Anterior cingulate cortex (tissue), 58 donors: ENCODE measurements at regions not wholly inside any gene's neighbourhood (a gene's known extent, or its start where the extent isn't known, plus 50 kb on each side); places are given as distances from the start of the nearest gene placed in this dataset.
"Not testable (repeated sequence)": the region's sequence is repeated elsewhere in the genome, so short reads cannot be mapped to it uniquely, and the experiment has no call there.

Experiments
- DNase-seq, 58 donors: peaks; one replicate each; lab custom pipeline; 2025; lab: John Stamatoyannopoulos, UW

DNA sequence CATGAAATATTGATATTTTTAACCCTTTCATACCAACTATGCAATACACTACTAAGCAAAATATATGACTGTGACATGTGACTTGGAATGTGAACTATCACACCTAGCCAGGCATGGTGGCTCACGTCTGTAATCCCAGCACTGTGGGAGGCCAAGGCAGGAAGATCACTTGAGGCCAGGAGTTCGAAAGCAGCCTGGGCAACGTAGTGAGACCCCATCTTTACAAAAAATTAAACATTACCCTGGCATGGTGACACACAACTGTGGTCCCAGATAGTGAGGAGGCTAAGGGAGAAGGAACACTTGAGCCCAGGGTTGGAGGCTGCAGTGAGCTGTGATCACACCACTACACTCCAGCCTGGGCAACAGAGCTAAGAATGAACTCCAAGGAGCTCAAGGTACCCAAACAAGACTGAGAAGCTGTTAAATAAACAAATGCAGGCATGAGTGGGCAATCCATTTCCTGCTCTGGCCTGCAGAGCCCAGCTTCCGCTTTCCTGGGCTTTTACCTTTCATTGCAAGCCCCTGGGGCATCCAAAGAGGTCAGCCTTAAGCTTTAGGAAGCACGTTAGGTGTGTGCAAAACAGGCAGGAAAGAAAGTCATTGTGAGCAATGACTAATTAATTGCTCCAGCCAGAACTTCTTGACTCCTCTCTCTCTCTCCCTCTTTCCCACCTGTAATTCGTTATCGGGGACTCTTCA, 162.1 kb upstream of the FOXK1 start:
- DNase-seq = no peak

DNA sequence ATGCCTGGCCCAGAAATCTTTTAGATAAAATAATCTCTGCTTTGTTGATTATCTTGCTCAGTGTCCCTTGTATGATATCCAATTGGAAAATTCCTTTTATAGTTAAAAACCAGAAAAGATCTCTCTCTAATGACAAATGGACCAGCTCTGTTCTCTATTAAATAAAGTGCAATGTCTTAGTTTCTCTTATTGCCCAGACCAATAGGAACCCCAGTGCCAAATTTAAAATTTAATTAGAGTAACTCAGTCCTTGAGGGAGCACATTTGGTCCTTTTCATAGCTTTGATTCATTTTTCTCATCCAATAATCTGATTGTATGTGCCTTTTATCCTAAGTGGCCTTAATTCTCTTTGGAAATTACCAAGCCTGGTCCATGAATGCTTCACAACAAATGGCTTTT, 158.9 kb upstream of the FOXK1 start:
- DNase-seq = no peak

DNA sequence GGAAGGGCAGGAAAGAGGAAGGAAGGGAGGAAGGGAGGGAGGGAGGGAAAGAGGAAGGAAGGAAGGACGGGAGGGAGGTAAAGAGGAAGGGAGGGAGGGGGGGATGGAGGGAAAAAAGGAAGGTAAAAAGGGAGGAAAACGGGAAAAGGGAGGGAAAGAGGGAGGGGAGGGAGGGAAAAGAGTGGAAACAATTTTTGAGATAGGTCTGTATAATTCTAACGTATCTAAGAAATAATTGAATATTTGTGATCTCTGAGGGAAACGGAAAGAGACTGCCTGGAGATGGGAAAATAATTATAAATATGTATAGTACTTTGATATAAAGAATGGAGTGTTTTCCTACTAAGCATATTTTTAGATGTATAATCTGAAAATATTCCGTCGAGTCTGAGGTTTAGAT, 158.2 kb upstream of the FOXK1 start:
- no peak for DNase-seq

DNA sequence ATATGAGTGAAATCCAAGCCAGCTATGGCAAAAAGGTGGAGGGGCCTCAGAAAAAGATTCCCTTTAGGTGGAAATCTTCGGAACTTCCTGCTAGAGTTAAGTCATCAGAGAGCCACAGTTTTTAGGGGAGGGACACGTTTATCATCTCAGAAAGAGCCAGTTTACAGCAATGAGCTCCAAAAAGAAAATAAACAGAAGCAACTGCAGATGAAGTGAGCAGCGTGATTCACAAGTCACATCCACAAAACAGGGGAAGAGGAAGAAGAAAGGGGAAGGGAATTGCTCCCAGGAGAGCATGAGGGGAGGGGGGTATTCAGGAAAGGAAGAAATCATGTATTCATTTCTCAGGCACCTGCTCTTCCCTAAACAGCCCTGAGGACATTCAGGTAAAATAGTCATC, 156.2 kb upstream of the FOXK1 start:
- DNase-seq = no peak

DNA sequence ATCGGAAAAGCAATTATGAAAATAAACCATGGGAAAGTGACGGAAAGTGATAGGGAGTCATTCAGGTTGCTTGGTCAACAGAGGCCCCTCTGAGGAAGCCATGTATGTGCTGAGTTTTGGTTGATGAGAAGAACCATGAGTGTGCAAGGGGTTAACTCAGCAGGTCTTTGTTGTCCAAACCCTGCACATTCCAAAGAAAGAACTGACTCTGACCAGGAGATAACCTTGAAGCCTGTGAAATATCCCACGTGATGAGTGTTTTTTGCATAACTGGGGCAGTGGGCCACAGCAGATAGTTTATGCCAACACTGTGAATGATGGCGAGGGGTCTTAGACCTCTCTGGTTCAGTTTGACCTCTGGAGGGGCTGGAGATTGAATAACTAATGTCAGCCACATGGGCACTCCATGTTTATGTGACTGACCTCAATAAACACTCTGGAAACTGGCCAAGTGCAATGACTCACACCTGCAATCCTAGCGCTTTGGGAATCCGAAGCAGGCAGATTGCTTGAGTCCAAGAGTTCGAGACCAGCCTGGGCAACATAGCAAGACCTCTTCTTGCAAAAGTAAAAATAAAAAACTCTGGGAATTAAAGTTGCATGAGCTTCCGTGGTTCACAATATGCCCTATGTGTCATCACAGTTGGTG, 154.0 kb upstream of the FOXK1 start:
- no peak for DNase-seq

DNA sequence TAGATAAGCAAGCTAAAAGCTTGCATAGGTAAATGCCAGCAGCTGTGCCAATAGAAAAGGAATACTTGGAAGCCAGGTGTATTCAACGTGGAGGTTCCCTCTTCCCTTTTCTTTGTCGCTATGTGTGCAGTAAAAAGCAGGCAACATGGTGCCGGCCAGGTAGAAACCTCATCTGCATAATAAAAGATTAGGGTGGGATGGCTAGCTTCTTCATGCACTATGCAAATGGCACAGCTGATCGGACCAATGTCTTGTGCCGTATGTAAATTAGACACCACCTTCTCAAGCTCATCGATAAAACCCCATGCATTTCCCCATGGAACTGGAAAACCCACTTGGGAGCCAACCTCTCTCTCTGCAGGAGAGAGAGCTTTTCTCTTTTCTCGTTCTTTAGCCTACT, 150.9 kb upstream of the FOXK1 start:
- DNase-seq = no peak

DNA sequence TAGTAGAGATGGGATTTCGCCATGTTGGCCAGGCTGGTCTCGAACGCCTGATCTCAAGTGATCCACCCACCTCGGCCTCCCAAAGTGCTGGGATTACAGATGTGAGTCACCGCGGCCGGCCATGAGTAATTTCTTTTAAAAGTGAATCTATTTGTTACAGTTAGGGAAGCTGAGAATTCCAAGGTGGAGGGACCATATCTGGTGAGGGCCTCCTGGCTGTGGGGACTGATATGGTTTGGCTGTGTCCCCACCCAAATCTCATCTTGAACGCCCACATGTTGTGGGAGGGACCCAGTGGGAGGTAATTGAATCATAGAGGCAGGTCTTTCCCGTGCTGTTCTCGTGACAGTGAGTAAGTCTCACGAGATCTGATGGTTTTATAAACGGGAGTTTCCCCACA, 148.8 kb upstream of the FOXK1 start:
- DNase-seq = not testable (repeated sequence)

DNA sequence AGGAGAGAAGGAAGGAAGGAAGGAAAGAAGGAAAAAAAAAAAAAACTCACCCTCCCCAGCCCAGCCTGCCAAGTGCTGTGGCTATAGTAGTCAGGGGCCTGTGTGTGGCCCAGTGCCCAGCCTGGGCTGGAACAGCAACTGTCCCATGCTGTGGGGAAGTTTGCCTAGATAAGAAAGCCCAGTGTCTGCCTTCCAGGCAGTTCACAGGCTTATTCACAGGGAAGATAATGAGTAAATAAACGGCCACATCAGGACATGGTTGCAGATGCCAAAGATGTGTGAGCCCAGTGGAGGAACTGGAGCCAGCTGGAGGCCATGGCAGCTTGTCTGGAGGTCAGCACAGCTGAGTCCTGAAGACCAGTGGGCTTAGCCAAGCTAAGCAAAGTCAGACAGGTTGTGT, 132.4 kb upstream of the FOXK1 start:
- peak in 45 of 58 donors; percentile 0 to 76 (median 25) for DNase-seq

DNA sequence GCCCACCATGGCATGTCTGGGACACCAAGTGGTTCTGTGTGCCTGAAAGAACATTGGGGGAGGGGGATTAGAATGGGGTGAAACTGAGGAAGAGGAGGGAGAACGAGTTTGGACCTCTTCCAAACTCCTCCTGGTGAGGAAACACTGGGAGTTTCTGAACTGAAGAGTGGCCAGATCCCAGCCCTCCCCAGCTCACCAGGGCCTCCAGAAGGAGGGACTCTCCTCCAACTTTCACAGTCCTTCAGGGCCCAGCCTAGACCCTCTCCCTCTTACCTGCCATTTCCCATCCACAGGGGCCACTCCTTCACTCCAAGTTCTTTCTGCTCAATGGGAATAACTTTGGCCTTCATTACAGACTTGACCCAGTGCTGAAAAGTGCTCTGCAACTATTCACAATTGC, 132.0 kb upstream of the FOXK1 start:
- DNase-seq = peak in 1 of 58 donors; percentile 22

DNA sequence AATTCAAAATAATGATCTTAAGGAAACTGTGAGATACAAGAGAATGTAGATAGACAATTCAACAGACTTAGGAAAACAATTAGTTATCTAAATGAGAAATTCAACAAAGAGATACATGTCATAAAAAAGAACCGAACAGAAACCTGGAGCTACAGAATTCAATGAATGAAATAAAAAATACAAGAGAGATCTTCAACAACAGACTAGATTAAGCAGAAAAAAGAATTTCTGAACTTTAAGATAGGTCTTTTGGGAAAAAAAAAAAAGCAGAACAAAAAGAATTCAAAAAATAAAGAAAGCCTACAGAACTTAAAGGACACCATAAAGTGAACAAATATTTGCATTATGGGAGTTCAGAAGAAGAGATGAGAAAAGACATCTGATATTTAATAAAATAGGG, 129.1 kb upstream of the FOXK1 start:
- DNase-seq = no peak

DNA sequence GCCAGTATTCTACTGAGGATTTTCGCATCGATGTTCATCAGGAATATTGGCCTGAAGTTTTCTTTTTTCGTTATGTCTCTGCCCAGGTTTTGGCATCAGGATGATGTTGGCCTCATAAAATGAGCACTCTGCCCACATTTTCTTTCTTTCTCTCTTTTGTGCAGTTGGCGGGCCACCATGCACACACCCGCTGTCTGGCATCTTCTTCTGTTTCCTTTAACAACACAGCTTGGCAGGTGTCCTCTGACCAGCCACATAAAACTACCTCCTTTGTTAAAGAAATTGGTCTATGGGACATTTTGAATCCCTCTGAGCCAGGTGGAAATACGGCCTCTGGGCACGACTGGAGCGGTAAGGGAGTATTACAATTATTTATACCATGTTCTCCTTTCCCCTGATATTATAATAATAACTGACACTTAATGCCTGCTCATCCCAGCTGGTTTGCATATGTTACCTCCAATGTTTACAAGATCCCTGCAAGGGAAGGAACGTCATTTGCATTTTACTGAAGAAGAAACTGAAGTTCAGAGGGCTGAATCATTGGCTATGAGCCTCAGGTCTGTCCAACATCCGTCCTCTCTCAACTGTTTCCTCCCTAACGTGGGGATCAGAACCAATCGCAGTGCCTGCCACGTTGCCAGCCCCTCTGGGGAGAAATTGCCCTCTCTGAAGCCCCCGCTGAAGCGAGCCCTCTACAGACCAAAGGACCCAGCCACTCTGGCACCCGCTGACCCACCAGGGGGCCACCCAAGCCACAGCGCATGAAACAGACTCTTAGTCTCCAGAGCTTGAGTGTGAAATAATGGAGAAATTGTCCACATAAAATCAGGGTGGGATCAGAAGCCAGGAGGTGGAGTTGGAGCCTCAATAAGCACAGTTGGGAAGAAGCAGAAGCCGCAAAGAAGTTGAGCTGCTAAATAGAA, 125.0 kb upstream of the FOXK1 start:
- peak in 13 of 58 donors; percentile 1 to 27 (median 6) for DNase-seq

DNA sequence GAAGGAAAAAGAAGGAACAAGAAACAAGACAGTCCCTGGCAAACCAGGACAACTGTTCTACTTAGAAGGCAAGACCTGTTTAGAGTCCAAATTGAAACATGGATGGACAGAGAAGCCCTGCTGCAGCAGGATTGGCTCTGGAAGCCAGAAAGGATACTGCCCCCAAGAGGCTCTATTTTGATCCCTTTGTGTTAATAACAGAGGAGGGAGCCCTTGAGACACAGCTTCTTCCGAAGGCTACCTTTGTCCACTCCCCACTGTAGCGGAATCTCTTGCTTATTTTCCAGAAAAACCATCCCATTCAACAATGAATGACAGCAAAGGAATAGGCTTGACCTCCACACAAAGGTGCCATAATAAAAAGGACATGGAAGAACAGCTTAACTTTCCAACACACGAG, 120.3 kb upstream of the FOXK1 start:
- no peak for DNase-seq

DNA sequence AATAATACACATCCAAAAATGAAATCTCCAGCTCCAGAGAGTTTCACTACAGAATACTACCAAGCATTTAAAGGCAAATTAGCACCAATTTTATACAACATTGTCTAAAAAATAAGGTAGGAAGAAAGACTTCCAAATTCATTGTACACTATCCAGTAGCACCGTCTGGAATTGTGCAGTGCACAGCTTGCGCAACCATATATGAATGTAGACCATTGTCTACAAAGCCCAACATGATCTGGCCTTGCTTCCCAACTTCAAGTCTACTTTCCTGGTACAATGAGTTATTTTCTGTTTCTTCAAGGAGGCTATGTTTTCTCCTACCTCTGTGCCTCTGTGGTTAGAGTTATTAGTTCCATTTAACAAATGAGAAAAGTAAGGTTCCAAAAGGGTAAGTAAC, 115.4 kb upstream of the FOXK1 start:
- no peak for DNase-seq

DNA sequence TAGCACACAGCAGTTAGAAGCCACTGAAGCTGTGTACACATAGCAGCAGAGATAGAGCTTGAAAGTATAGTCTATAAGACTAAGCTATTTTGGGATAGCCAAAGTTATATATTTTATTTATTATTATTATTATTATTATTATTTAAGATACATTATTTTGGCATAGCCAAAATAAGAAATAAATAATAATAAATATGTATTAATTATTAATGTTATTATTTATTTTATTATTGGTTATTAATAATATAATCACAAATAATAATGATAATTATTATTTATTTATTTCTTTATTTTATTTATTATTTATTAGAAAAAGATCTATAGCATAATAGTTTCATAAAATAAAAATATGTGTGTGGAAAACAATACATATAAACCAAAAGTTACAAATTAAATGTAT, 107.2 kb upstream of the FOXK1 start:
- no peak for DNase-seq

DNA sequence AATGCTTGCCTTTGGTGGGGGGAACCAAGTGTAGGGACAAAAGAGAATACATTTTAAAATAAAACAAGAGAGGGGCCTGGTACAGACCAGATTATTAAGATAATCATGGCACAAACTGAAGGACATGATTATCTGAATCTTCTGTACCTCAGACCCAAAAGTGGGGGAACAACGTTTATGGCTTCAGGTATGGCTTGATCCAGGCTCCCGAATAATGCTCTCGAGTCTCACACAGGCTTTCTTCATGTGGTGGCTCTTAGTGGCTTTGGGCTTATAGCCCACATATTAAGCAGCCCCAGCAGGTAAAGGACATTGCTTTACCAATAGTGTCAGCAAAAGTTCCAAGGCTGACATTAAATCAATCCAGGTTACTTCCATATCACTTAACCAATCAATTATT, 106.8 kb upstream of the FOXK1 start:
- DNase-seq = no peak

DNA sequence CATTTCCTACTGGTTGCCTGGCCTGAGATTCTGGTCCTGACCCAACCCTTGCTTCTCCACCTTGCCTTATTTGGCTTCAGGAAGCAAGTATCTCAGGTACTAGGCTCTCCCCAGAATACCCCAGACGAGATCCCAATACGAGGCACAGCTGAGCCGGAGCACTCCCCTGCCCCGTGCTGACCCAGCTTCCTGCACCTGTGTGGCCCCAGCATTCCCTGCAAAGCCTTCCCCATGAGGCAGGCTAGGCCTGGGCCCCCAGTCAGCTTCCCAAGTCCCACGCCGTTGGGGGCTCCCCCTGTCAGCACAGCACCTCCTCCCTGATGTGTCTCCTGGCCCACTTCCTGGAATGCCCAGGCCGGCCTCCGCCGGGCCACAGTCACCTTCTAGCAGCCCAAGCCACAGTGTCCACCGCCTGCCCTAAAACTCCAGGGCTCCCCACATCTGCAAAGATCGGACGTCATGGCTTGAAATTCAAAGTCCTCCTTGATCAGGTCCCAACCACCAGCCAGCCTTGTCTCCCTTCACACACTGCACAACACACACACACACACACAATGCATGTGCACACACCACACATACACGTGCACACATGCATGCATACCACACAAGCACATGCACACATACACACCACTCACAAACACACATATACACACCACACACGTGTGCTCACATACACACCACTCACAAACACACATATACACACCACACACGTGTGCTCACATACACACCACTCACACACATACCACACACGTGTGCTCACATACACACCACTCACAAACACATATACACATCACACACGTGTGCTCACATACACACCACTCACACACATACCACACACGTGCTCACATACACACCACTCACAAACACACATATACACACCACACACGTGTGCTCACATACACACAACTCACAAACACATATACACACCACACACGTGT, 78.9 kb upstream of the FOXK1 start:
- no peak for DNase-seq

DNA sequence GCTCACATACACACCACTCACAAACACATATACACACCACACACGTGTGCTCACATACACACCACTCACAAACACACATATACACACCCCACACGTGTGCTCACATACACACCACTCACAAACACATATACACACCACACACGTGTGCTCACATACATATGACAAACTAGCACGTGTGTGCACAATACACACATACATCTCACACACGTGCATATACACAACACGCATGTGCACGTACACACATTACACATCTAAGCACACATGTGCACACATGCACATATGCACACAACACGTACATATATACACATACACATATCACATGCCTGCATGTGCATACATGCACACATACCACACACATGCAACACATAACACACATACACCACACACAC, 78.3 kb upstream of the FOXK1 start:
- DNase-seq = no peak

DNA sequence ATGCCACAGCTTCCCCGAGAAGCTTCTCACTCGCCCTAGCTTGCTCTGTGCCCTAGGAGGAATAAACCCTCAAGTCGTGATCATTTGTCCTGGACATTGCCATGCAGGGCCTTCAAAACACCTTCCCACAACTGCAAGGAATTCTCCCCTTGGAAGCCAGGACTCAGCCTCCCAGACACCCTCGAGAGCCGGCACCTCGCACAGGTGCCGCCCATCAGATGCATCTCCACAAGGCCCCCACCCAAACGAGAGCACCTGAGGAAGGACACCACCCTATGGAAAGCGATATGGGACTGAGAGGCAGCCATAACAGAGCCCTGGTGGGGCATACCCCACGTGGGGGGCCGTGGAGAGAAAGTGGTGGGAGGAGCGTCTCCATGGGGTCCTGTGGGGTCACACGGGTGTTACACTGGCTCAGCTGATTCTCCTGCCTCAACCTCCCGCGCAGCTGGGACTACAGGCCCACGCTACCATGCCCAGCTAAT, 77.6 kb upstream of the FOXK1 start:
- no peak for DNase-seq

DNA sequence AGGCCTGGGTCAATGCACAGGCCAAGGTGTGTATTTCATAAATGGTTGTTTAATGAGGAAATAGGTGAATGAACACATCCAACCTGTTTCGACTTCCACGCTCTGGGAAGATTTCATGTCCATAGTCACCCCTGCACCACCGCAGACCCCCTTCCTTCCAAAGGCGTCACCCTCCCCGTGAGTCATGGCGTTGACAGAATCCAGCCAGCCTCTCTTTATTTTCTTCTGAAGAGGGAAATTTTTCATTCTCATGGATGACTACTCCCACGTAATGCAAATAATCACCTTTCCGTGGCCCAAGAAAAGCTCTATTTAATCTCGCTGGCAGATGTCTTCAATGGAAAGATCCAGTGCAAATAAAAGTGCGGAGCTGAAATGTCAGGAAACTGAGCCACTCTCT, 75.3 kb upstream of the FOXK1 start:
- DNase-seq = no peak

DNA sequence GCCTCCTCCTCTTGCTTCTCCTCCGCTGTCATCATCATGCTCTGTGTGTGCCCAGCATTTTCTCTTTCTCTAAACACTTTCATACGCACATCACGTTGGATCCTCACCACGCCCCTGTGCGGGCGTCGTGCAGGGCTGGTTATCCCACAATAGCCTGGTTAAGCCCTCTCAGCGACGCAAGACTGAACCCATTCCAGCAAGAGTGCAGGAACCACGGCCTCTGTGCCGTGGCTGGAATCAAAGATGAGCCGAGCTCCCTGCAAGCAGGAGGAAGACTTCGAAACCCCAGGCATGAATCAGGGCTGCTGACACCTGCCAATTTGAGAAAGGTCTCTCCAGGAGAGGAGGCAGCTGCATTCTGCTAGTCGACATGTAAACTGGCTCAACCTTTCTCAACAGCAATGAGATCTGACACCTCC, 74.8 kb upstream of the FOXK1 start:
- DNase-seq = peak in 39 of 58 donors; percentile 2 to 60 (median 23)
